ENCODE measurements at regions not wholly inside any gene's neighbourhood (a gene's known extent, or its start where the extent isn't known, plus 50 kb on each side); places are given as distances from the start of the nearest gene placed in this dataset.

GRCh38 chr5:12965804-12966203 lies 978.7 kb downstream of the DNAH5 start:
- TF ChIP-seq POLR2A (IDR thresholded peaks at IDR 0.05; ENCODE audit: extremely low read depth, insufficient read length): no peak
- no peak for TF ChIP-seq CTCF (IDR thresholded peaks at IDR 0.05; ENCODE audit: low read depth, low read length)
- no peak for TF ChIP-seq MAX (IDR thresholded peaks at IDR 0.05; ENCODE audit: low read depth, low read length)
- TF ChIP-seq MYC (IDR thresholded peaks at IDR 0.05; ENCODE audit: low read depth, low read length): no peak
